CMK (cell line): ENCODE measurements at regions not wholly inside any gene's neighbourhood (a gene's known extent, or its start where the extent isn't known, plus 50 kb on each side); places are given as distances from the start of the nearest gene placed in this dataset.

Source experiments
- DNase-seq: peaks from one replicate; pipeline ENCODE4 v3.0.0-alpha.2; 2010; ENCODE audit warnings: low read depth

DNA sequence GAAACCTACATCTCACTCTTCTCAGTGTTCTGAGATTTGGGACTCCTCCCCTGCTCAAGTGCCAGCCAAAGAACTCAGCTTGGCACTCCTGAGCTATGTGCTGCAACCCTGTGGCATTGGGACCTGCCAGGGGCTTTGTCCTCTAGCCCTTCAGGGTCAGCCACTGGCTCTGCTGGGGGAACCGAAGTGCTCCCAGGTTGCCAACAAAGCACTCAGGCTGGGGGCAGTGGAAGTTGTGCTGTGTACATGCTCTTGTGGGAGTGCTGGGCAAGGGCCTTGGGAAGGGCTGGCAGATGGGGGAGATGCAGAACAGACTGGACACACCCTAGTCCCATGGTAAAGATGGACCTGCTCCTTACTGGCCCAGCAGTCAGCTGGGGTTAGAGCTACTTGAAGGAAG, 498.6 kb downstream of the CAAP1 start:
- no peak for DNase-seq

DNA sequence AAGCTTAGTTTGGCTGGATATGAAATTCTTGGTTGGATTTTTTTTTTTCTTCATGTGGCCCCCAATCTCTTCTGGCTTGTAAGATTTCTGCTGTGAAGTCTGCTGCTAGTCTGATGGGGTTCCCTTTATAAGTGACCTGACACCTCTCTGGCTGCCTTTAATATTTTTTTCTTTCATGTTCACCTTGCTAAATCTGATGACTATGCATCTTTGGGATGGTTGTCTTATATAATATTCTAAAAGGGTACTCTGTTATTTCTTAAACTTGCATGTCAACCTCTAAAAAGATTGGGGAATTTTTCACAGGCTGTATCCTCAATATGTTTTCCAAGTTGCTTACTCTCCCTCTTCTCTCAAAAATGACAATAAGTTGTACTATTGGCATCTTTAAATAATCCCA, 500.0 kb downstream of the CAAP1 start:
- no peak for DNase-seq

DNA sequence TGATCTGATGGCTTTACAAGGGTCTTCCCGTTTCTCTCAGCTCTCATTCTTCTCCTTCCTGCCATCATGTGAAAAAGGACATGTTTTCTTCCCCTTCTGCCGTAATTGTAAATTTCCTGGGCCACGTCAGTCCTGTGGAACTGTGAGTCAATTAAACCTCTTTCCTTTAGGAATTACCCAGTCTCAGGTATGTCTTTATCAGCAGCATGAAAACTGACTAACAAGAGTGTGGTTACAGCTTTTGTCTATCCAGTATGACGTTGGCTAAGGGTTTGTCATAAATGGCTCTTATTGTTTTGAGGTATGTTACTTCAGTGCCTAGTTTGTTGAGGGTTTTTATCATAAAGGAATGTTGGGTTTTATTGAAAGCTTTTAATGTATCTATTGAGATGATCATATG, 501.6 kb downstream of the CAAP1 start:
- DNase-seq = no peak

DNA sequence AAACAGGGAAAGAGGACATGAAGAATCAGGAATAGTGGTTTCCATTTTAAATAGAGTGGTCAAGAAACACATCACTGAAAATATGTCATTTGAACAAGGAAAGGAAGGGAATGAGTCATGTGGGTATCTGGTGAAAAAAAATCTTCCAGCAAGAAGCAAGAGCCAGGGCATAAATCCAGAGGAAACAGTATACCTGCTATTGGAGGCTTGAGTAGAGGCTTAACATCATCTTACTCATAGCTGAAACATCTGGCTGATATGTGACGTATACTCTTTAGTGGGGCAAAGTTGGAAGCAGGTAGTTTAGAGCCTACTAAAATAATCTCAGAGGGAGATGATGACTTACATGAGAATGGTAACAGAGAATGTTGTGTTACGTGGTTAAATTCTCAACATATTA, 517.2 kb downstream of the CAAP1 start:
- no peak for DNase-seq

DNA sequence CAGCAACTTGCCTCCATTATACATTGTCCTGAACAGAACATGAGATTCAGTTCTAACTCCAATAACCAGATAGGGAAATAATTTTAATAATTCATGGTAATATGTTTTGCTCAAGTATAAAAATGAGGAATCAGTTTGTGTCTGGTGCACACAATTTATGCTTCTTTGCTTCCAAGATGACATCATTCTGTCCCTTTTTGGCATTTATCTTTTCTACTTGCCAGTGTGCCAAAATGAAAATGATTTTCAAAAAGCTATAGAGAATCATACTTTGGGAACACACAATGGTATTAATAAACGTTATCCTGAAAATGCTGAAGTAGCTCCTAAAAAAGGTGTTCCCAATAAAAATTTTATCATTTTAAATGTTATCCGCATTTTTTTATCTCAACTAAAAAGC, 519.0 kb downstream of the CAAP1 start:
- no peak for DNase-seq

DNA sequence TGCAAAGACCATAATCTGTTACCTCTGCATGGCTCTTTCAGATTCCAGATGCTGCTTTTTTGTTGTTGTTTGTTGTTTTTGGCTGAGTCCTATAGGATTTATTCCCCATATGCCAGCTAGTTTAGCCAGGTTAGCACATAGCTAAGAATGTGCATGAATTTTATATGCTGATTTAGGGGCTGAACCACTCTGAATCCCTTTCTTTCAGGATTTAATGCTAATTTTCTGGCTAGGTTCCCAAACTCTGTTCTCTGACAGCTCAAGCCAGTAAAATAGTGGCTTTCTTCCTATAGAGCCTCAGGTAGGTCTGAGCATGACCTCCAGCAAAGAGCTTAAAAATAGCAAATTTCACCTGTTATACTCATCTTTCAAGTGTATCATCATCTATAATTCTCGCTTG, 521.4 kb downstream of the CAAP1 start:
- no peak for DNase-seq

DNA sequence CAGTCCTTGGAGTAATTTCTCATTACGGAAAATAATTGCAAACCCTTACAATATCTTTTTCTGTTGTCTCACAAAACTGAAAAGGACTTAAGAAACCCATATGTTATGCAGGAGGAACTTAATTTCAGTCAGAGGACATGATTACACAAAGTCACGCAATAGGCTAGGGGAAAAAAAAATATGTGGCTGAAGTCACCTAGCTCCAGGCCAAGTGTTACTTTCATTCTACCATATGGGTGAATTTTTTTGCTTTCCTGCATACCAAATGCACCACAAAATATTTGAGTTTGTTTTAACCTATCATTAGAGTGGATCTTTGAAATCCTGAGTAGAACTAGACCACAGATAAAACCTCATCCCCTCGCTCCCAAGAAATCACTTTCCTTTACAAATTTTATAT, 523.5 kb downstream of the CAAP1 start:
- no peak for DNase-seq

DNA sequence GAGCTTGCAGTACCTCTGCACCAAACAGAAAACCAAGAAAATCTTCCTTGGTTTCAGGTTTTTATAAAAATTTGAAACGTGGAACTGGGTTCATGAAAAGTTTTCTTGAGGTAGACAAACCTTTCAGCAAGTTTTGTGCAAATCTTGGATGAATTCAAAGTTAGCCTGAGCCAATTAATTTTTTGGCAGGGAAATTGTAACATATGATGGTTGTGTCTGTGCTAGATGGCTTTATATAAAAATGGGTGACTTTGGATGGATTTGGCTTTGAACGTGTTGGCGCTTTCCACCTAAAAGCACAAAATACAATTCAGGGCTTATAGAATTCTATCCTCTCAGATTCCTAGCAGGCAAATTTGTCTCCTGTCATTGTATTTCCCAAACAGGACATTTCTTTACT, 524.4 kb downstream of the CAAP1 start:
- no peak for DNase-seq

DNA sequence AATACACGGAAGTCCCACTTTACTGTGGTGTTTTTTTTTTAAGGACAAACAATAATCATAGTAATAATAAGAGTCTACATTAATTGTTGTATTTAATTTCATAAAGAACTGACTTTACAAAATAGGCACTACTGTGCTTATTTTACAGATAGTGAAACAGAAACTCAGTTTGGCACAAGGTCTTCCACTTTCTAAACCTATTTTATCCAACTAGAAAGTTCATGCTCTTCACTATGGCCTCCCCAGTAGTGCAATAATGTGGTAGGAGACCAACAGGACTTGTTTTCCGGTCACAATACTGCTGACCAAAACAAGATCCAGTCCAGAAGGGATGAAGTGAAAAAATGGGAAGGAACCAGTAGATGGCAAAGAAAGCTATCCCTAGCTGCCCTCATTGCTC, 531.6 kb downstream of the CAAP1 start:
- DNase-seq = no peak

DNA sequence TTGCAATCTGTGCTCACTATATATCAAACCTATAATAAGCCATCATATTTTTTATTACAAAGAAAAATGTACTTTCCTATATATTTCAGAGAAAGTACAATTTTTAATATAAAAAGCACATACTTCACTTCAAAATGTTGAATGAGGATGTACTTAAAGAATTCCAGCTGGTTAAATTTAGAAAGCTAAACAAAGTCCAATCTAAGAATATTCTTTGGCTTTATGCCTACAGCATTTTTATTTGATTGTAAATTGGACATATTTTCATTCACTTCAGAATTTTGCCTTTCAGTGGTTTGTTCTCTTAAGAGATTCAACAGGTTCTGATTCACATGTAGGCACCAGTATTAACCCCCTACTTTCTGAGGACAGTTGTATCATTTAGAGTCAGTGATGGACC, 533.8 kb downstream of the CAAP1 start:
- DNase-seq = no peak

DNA sequence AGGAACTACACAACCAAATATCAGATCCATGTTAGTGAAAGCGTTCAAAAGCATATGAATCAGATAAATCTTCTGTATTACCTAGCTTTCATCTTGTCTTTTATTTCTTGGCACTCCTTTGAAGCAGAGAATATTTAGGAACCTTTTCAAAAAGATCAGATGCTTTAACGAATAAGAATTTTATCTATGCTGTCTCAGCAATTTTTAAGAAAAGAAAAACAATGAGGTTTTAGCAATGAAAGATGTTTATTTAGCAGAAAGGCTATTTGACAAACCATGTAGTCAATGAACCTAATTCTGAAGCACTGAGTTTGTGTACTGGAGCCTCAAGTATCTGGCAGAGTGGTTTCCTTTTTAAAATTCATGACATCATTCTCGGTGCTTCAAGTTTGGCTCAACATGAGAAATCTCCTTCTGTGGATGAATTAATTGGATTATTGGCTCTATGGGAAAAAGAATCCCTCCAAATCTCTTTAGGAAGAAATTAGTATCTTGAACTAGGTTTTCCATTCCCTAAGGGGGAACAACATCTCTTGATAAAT, 534.7 kb downstream of the CAAP1 start:
- no peak for DNase-seq

DNA sequence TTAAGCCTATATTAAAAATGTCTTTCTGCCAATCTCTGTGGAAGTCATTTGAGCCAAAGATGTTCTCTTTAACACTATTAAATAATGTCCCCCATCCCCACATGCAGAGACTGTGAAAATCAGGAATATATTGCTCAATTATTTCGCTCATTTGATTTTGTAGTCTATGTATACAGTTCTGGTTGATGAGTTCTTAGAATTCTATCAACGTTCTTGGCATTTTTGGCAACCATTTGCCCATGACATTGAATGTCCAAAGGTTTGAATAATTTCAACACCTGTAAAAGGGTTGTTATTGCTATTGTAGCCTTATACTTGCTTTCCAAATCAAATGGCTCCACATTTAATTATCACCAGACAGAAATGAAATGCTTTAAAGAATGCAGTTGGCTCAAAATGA, 536.1 kb downstream of the CAAP1 start:
- DNase-seq = no peak

DNA sequence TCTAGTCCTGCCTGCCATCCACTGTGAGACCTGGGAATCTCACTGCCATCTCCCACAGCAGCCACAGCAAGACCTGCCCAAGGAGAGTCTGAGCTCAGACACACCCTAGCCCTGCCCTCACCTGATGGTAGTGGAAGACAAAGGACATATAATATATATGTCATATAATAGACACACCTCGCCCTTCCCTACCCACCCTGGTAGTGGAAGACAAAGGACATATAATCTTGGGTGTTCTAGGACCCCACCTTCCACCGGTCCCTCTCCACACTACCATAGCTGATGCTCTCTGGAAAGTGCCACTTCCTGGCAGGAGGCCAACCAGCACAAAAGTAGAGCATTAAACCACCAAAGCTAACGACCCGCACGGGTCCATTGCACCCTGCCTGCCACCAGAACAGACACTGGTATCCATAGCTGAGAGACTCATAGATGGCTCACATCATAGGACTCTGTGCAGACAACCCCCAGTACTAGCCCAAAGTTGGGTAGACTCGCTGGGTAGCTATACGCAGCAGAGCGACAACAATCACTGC, 545.6 kb downstream of the CAAP1 start:
- no peak for DNase-seq

DNA sequence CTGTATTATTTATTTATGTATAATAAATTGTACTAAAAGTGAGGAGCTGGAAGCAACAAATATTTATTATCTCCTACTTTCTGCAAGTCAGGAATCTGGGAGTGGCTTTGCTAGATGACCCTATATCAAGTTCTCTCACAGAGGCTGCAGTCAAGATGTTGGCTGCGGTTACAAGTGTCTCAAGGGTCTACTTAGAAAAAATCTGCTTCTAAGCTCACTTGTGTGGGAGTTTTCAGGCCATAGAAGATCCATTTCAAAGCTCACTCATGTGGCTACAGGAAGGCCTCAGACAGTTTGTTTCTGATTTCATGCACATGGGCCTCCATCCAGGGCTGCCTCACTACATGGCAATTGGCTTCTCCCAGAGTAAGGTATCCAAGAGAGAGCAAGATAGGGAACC, 551.1 kb downstream of the CAAP1 start:
- DNase-seq = no peak

DNA sequence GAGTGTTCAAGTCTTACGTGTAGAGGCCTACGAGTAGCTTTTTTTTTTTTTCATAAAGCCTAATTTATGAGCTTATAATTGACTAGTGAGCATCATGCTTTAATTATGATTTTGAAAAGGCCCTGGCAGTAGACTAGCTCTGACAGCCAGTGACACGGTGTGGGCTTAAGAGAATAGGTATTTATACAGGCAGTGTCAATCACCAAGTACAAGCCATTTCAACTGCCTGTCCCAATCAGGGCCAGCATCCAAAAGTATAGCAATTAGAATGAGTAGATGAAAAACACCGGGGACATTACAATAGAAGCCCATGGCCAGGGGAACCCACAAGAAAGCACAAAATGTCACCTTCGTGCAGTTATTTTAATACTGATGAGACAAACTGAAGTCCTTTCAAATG, 552.8 kb downstream of the CAAP1 start:
- DNase-seq = no peak

DNA sequence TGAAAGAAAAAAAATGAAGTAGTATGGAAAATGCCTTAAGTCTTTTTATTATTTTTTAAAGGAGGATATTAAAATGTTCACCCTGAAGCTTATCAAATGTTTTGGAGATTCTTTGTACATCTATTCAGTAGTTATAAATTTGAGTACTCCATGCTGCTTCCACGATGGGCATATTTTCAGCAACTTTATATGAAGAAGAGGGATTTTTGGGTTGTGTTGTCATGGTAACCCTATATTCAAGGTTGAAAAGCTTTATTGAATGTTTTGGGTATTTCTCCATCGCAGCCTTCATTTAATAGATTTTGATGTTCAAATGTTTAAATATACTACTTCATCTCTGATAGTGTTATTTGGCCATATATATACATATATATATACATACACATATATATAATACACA, 557.5 kb downstream of the CAAP1 start:
- DNase-seq = no peak

DNA sequence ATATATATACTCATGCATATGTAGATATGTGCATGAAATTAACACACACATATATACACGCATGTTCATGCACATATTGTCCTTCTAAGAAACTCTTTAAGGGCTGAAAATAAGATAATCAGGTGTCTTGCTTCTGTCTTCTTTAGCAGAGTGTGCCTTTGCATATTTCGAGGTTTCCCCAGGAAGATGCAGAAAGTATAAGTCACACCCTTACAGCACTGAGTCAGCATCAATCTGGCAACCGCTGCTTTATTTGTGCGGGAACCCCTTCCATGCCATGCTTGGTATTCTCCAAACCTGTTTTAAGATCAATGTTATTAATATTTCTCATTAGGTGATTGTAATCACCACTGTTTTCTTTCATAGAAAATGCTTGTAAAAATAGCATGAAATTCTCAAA, 557.9 kb downstream of the CAAP1 start:
- DNase-seq = no peak

DNA sequence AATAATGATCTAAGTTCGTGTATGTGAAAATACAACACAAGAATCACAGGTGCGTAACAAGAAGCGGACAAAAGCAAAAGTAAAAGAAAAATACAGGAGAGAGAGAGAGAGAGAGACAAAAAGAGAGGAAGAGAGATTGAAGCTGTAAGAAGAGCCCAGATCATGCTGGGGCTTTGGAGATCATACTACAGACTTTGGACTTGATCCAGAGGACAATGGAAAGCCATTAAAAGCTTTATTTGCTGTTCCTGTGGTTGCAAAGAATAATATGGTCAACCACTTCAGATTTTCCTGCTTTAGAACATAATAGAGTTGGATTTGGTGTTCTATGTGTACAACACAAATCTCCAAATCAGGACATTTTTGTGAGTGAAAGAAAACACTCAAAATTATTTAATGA, 561.4 kb downstream of the CAAP1 start:
- no peak for DNase-seq

DNA sequence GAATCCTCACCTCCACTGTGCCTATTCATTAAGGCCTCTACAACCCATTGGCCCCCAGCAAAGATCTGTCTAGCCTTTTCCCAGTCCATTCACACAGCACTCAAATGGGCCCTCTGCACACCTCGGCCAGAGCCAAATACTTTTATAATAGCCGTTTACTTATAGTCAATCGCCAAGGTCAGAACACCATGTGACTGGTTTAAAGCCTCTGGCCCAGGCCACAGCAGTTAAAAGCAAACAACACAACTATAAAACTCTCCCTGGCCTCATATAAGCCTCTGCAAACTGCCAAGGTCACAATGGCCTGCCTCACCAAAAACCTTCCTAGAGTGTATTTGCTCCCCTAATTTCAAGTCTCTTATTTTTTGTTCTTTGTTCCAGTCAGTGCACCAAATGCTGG, 562.6 kb downstream of the CAAP1 start:
- DNase-seq = no peak

DNA sequence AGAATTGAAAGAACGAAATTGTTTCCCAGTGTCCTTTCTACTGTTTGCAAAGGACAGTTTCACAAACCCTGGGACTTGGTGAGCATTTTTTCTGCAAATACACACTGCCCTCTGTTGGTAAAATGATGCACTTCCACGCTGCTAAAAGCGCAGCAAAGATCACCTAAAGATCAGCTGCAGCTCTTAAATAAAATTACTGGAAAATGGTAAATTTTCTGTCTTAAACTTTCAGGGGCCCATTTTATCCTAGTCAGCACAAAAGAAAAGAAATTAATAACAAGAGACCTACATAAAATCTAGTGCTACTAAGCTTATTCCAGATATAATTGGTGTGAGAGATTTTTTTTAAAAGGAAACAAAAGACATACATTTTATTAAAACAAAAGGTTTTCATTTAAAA, 566.0 kb downstream of the CAAP1 start:
- DNase-seq = peak; percentile 52

DNA sequence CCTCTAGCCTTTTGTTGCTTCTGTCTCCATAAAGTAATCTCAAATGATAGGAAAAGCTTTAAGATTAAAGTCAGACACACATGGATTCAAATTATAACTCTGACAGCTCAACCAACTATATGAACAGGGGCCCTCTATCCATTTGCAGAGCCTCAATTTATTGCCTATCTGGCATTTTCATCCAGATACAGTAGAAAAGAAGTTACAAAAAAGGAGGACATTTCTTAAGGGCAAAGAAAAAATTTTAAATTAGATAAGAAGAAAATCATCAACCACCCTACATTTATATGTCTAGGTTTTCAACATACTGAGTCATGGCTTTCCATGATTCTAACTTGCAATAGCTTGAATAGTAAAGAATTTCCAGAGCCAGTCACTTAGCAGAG, 567.2 kb downstream of the CAAP1 start:
- no peak for DNase-seq

DNA sequence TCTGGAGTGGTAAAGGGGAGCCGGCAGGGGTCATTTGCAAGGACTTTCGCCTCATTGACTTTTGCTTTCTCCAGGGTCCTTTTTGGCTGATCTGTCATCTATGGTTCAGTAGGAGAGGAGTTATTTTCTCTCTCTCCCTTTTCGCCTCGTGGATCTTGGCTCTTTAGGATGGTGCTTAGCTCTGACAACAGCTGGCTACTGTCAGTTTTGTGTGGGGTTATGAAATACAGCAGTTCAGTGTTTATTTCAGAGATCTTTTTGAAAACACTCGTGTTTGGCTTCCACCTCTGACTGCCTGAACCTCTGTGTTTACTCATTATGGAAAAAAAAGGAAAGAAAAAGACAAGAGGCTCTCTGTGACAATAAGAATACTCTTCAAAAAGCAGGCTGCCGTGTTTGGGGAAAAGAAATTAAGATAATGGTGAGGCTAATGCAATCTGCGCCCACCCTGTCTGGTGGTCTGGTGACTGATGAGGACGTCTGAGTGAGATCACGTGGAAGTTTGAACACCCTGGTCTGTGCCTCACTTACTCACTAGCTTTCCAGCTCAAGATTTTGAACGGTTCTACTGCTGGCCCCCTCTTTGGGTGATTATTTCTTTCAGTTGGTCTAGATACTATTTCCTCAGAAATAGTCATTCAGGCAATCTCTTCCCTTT, 567.7 kb downstream of the CAAP1 start:
- no peak for DNase-seq

DNA sequence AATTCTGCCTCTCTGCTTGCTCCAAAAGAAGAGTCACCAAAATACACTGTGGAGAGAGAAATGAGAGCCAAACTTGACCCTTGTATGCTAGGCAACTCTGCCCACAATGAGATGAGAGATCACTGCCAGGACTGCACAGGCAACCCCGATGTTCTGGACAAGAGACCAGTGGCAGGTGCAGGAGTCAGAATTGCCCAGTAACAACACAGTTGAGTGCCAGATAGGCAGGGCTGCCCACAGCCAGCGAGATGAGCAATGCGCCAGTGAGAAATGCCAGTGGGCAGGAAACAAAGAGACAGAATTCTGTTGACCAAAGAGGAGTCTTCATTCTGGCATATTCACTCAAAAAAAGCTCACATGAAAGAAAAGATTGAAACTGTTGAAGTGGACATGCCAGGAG, 570.7 kb downstream of the CAAP1 start:
- no peak for DNase-seq

DNA sequence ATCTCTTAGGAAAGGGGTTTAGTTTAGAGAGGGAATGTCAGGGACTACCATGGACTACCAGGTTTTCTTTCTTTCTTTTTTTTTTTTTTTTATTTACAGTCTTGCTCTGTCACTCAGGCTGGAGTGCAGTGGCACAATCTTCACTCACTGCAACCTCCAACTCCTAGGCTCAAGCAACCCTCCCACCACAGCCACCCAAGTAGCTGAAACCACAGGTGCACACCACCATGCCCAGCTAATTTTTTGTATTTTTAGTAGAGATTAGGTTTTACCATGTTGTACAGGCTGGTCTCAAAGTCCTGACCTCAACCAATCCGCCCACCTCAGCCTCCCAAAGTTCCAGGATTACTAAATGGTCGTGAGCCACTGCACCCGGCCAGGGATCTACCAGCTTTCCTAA, 572.7 kb downstream of the CAAP1 start:
- DNase-seq = no peak
